Heart left ventricle (tissue), 16 donors: ENCODE measurements at regions not wholly inside any gene's neighbourhood (a gene's known extent, or its start where the extent isn't known, plus 50 kb on each side); places are given as distances from the start of the nearest gene placed in this dataset.

Experiments
- ATAC-seq, 4 donors: fragments of 200-7000 bp; cut with Tn5 transposase; one replicate each; pipeline ENCODE4 v1.9.1; 2020 to 2022; ENCODE audit warnings: moderate library complexity in 4 of 4, mild to moderate bottlenecking in 3 of 4, moderate number of reproducible peaks in 1 of 4
- DNase-seq, 5 donors: peaks; one replicate each; pipeline ENCODE4 v3.0.0-alpha.2; 2020
- H3K27ac ChIP-seq, 12 donors: fragments of 200-600 bp; sonication (generic) in 4 of 12; one replicate each; pipeline versions ENCODE4 v1.5.0 to v1.8.0; 2016 to 2022; ENCODE audit warnings: mild to moderate bottlenecking in 2 of 12
- H3K27me3 ChIP-seq, 9 donors: fragments of 200-600 bp; sonication (generic) in 2 of 9; one replicate each; pipeline versions ENCODE4 v1.5.1 to v1.8.0; 2016 to 2022; ENCODE audit warnings: mild to moderate bottlenecking in 3 of 9
- H3K36me3 ChIP-seq, 9 donors: fragments of 200-600 bp; sonication (generic) in 2 of 9; one replicate each; pipeline versions ENCODE4 v1.5.0 to v1.8.0; 2018 to 2022; ENCODE audit warnings: mild to moderate bottlenecking in 2 of 9
- H3K4me1 ChIP-seq, 12 donors: fragments of 200-600 bp; sonication (generic) in 4 of 12; one replicate each; pipeline versions ENCODE4 v1.5.0 to v1.8.0; 2016 to 2022; ENCODE audit warnings: mild to moderate bottlenecking in 3 of 12
- H3K4me3 ChIP-seq, 12 donors: fragments of 200-600 bp; sonication (generic) in 4 of 12; one replicate each; pipeline versions ENCODE4 v1.5.0 to v1.8.0; 2017 to 2022; ENCODE audit warnings: mild to moderate bottlenecking in 9 of 12, moderate library complexity in 4 of 12
- H3K9me3 ChIP-seq, 12 donors: fragments of 200-600 bp; sonication (generic) in 4 of 12; one replicate each; pipeline versions ENCODE4 v1.5.0 to v1.8.0; 2016 to 2022; ENCODE audit warnings: mild to moderate bottlenecking in 1 of 12
- POLR2A ChIP-seq, 2 donors: fragments of 450-650 bp; IDR thresholded peaks; one replicate each; pipeline ENCODE4 v1.6.1; 2017; ENCODE audit warnings: antibody characterized with exemption in 2 of 2, mild to moderate bottlenecking in 2 of 2, moderate library complexity in 2 of 2
- WGBS, 4 donors: extraction: QIAGEN DNeasy Blood & Tissue Kit in 2 of 4; methylation state at CpG; one replicate each; pipeline versions ENCODE4 v1.1.5 to v1.1.7; 2013 to 2018; 5-methylcytosine and 5-hydroxymethylcytosine counted together
- intact Hi-C, 10 donors: fragments of 100-400 bp; cut with DNase I; formaldehyde crosslinking; loops; one replicate each; pipeline versions ENCODE4 v1.11.1 to v1.14.2; 2022
- TF ChIP-seq, protein P1 (sequence below), 12 donors: fragments of 200-600 bp; sonication (generic) in 4 of 12; IDR thresholded peaks; one replicate each; pipeline versions ENCODE4 v1.5.0 to v1.8.0; 2018 to 2022; ENCODE audit warnings: antibody characterized with exemption in 12 of 12, mild to moderate bottlenecking in 5 of 12
- donor health status: ischemic (EF 13 %, LVEDD 7.1; RV severe dilation, severe dysfunction).
- donor health status: healthy with polysubstance abuse.
- donor health status: DM: no; HTN: yes; CAD: no.
- donor health status: DM: no; HTN: no; CAD: no.
- donor health status: ischemic (EF 25% LVEDD 6.9; RV normal size, moderate dysfunction).
- donor health status: ischemic (EF 25% LVEDD 5.7; RV mildly dilated, moderate dysfunction).
- donor health status: healthy.
- donor health status: DM: yes; HTN: yes; CAD: no.
- donor health status: ischemic (EF 35%, LVEDD 5.7; RV mildly dilated, moderate dysfunction).
- donor health status: nonischemic (EF 11% LVEDD 7.7; RV severe dilation, severe dysfunction).
- donor health status: DM: yes; HTN: yes; CAD: no.
- donor health status: PGD.
- donor health status: ischemic (EF 29% LVEDD 5.4; RV normal size, mild dysfunction).
- donor health status: nonischemic (EF 23%, LVEDD 6.1; RV moderate dilation, normal function).

- no peaks in the 10 kb centered on the region for H3K27me3 ChIP-seq
- no peak overlapping the region for H3K4me3 ChIP-seq
- peaks cover 0 to 20% (median 0%) of the 10 kb centered on the region in 12 donors for H3K9me3 ChIP-seq
- intact Hi-C loops, result no loop called here
- no peak for DNase-seq
- TF ChIP-seq, protein P1, sequence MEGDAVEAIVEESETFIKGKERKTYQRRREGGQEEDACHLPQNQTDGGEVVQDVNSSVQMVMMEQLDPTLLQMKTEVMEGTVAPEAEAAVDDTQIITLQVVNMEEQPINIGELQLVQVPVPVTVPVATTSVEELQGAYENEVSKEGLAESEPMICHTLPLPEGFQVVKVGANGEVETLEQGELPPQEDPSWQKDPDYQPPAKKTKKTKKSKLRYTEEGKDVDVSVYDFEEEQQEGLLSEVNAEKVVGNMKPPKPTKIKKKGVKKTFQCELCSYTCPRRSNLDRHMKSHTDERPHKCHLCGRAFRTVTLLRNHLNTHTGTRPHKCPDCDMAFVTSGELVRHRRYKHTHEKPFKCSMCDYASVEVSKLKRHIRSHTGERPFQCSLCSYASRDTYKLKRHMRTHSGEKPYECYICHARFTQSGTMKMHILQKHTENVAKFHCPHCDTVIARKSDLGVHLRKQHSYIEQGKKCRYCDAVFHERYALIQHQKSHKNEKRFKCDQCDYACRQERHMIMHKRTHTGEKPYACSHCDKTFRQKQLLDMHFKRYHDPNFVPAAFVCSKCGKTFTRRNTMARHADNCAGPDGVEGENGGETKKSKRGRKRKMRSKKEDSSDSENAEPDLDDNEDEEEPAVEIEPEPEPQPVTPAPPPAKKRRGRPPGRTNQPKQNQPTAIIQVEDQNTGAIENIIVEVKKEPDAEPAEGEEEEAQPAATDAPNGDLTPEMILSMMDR (IDR thresholded peaks at IDR 0.05), result no peak
- no peak for TF ChIP-seq POLR2A (IDR thresholded peaks at IDR 0.05)
- no peak overlapping the region for H3K27ac ChIP-seq
- ATAC-seq, result no peak
- H3K4me1 ChIP-seq, result no peaks in the 10 kb centered on the region
- WGBS, 4 donors, result 69 to 82% (median 77%) methylated on average over 2 of the region's 2 CpGs
- no peaks in the 10 kb centered on the region for H3K36me3 ChIP-seq
Measured at GRCh38 chr13:90947976-90948375, 399.5 kb upstream of the MIR17HG start.

- TF ChIP-seq, protein P1 (IDR thresholded peaks at IDR 0.05), result no peak
- TF ChIP-seq POLR2A (IDR thresholded peaks at IDR 0.05), result no peak
- intact Hi-C loops, result no loop called here
- no peaks in the 10 kb centered on the region for H3K4me1 ChIP-seq
- H3K9me3 ChIP-seq, result peaks cover 0 to 20% (median 0%) of the 10 kb centered on the region in 12 donors
- H3K27me3 ChIP-seq, result no peaks in the 10 kb centered on the region
- ATAC-seq, result no peak
- no peak for DNase-seq
- H3K4me3 ChIP-seq, result no peak overlapping the region
- H3K27ac ChIP-seq, result no peak overlapping the region
- 80 to 96% (median 92%) methylated on average over 1 of the region's 1 CpG for WGBS, 4 donors
- no peaks in the 10 kb centered on the region for H3K36me3 ChIP-seq
Measured at GRCh38 chr13:90950160-90950559, 397.3 kb upstream of the MIR17HG start.

DNA sequence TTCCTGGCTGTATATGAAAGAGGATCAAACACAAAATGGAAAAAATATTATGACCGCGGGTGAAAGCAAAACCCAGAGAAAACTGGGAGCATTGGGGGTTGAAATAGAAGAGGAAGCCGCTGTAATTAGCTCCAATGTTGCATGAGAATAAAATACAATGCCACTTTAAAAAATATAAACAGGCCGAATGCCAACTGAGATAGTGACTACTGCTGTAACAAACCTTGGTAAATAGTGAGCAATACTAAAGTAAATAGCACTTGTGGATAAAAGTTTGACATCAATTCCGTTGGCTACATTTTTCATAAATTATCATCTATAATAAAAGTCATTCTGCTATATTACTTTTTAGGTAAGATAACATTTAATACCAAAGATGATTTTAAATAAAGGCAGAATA, 395.8 kb upstream of the MIR17HG start:
- Histone ChIP-seq H3K27me3 (no peaks in the 10 kb centered on the region), H3K4me1 (no peaks in the 10 kb centered on the region), H3K27ac (no peak overlapping the region), H3K36me3 (no peaks in the 10 kb centered on the region), H3K9me3 (peaks cover 0 to 20% (median 0%) of the 10 kb centered on the region in 12 donors), H3K4me3 (no peak overlapping the region)
- intact Hi-C loops, result no loop called here
- WGBS, 4 donors, result 85 to 90% (median 88%) methylated on average over 5 of the region's 5 CpGs
- ATAC-seq (no peak), DNase-seq (no peak)
- TF ChIP-seq, protein P1 (IDR thresholded peaks at IDR 0.05), result no peak
- no peak for TF ChIP-seq POLR2A (IDR thresholded peaks at IDR 0.05)

DNA sequence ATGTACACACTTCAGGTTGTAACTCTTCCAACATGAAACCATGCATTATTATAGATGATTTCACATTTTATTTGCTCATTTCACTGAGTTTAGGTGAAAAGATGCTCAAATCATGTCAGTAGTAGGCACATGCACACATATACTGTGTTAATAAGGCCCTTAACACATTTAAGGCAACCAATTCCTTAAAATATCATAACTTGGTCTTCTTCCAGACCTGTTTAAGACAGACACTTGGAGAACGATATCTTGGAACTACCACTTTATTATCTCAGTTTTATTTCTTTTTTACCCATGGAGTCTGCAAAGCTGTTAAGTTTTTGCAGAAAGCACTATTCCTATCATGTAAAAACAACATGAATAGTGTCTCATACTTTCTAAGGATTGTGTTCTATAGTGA, 395.2 kb upstream of the MIR17HG start:
- TF ChIP-seq, protein P1 (IDR thresholded peaks at IDR 0.05), result no peak
- no peak for TF ChIP-seq POLR2A (IDR thresholded peaks at IDR 0.05)
- DNase-seq, result no peak
- Histone ChIP-seq H3K27me3 (no peaks in the 10 kb centered on the region), H3K4me1 (no peaks in the 10 kb centered on the region), H3K36me3 (no peaks in the 10 kb centered on the region), H3K9me3 (peaks cover 0 to 20% (median 0%) of the 10 kb centered on the region in 12 donors), H3K27ac (no peak overlapping the region), H3K4me3 (no peak overlapping the region)
- intact Hi-C loops, result no loop called here
- no peak for ATAC-seq
- 57 to 72% (median 62%) methylated on average over 1 of the region's 1 CpG for WGBS, 4 donors
